Activated naive CD4-positive, alpha-beta T cell treated with anti-CD3 and anti-CD28 coated beads for 36 hours (primary cell): ENCODE measurements at regions not wholly inside any gene's neighbourhood (a gene's known extent, or its start where the extent isn't known, plus 50 kb on each side); places are given as distances from the start of the nearest gene placed in this dataset.

ENCODE experiments used
- CTCF ChIA-PET: fragments of 350-600 bp; sonication (Branson Sonifier 250); formaldehyde crosslinking; loops from one replicate; lab custom pipeline; 2021; ENCODE audit warnings: antibody characterized with exemption; lab: Charles Lee
- DNase-seq: peaks from one replicate; pipeline ENCODE4 v3.0.0-alpha.2; 2020
- H3K27ac Mint-ChIP-seq: one replicate; pipeline ENCODE4 v1.8.0; 2021; ENCODE audit warnings: mild to moderate bottlenecking, mixed read lengths
- H3K27me3 Mint-ChIP-seq: one replicate; pipeline ENCODE4 v1.8.0; 2021; ENCODE audit warnings: low read depth, mixed read lengths
- H3K36me3 Mint-ChIP-seq: one replicate; pipeline ENCODE4 v1.8.0; 2021; ENCODE audit warnings: low read depth, mixed read lengths
- H3K4me1 Mint-ChIP-seq: one replicate; pipeline ENCODE4 v1.8.0; 2021; ENCODE audit warnings: low read depth, mixed read lengths
- H3K4me3 Mint-ChIP-seq: one replicate; pipeline ENCODE4 v1.8.0; 2021; ENCODE audit warnings: mild to moderate bottlenecking, moderate library complexity, mixed read lengths
- H3K9me3 Mint-ChIP-seq: one replicate; pipeline ENCODE4 v1.8.0; 2021; ENCODE audit warnings: mixed read lengths
- intact Hi-C: fragments of 100-400 bp; cut with micrococcal nuclease; formaldehyde crosslinking; loops from one replicate; pipeline ENCODE4 v1.15.1; 2023

DNA sequence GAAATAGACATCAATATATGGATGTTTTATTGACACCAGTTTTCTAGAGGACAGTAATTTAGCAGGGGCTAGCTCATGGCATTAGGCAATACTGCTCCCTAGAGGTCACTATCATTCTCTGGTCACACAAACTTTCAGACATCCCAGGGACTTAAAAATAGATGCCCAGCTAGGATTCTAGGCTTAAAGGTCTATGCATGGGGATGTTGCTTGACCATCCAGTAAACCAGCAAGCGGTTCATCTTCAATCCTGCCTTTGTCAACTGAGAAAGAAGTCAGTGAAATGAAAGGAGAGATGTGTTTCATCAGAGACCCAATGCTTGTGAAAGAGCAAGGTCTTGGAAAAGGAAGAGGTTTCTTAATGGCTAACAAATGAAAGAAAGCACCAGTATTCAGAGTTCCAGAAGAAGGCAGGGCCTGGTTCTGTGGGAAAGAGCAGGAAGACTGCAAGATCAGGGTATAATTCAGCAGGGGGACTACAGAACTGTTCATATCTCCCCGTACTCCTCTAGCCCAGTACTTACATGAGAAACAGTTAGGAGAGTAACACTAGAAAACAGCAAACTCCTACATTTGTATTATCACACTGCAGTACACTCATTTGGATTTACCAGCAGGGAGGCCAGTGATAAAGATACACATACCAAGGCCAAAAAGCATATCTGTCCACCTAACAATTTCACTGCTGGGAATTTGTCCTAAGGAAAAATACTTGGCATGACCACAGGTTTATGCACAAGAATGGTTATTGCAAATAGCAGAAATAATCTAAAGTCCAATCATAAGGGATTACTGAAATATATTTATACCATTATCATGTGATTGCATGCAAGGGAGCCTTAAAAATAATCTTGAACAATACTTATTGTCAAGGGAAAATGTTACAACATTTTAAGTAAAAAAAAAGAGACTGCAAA, 151.4 kb upstream of the LAMA2 start:
- Mint-ChIP-seq H3K36me3 (no peaks in the 10 kb centered on the region), H3K27ac (no peak overlapping the region), H3K4me1 (no peaks in the 10 kb centered on the region), H3K4me3 (no peak overlapping the region), H3K27me3 (peaks cover 17% of the 10 kb centered on the region), H3K9me3 (no peaks in the 10 kb centered on the region)
- peak; percentile 10 for DNase-seq
- intact Hi-C loops: loop anchor here (1.0 to 5.0 kb wide), 4 partner anchors 404 to 1179 kb away; no protein-coding TSS in a partner anchor
- CTCF ChIA-PET: interaction anchor here (0.7 to 0.9 kb wide), 3 partner anchors 80 to 509 kb away, joined by 3 read pairs; no protein-coding TSS in a partner anchor

DNA sequence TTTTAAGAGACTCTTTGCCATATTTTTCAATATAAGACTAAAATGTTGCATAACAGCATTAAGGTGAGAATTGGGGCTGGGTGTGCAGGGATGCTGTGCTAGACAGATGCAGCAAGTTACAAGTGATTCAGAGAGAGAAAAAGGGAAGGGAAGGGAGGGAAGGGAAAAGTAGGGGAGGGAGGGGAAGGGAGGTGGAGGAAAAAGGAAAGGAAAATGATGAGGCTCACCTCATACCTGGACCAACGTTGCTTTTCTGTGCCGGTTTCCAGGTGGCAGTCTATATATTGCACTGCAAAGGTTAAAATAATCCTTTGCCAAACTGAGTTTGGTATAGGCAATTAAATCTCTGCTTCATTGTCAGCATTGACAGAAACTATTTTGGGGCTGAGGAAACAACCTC, 155.4 kb upstream of the LAMA2 start:
- H3K9me3 Mint-ChIP-seq: no peaks in the 10 kb centered on the region
- H3K27me3 Mint-ChIP-seq: peaks cover 24% of the 10 kb centered on the region
- DNase-seq: no peak
- no peaks in the 10 kb centered on the region for H3K4me1 Mint-ChIP-seq
- H3K4me3 Mint-ChIP-seq: no peak overlapping the region
- no peak overlapping the region for H3K27ac Mint-ChIP-seq
- no peaks in the 10 kb centered on the region for H3K36me3 Mint-ChIP-seq
- intact Hi-C loops: loop anchor here (5.0 kb wide), 2 partner anchors 210 to 840 kb away; no protein-coding TSS in a partner anchor
- CTCF ChIA-PET: interaction anchor here (1.0 kb wide), 1 partner anchor 524 kb away, joined by 3 read pairs; no protein-coding TSS in a partner anchor

DNA sequence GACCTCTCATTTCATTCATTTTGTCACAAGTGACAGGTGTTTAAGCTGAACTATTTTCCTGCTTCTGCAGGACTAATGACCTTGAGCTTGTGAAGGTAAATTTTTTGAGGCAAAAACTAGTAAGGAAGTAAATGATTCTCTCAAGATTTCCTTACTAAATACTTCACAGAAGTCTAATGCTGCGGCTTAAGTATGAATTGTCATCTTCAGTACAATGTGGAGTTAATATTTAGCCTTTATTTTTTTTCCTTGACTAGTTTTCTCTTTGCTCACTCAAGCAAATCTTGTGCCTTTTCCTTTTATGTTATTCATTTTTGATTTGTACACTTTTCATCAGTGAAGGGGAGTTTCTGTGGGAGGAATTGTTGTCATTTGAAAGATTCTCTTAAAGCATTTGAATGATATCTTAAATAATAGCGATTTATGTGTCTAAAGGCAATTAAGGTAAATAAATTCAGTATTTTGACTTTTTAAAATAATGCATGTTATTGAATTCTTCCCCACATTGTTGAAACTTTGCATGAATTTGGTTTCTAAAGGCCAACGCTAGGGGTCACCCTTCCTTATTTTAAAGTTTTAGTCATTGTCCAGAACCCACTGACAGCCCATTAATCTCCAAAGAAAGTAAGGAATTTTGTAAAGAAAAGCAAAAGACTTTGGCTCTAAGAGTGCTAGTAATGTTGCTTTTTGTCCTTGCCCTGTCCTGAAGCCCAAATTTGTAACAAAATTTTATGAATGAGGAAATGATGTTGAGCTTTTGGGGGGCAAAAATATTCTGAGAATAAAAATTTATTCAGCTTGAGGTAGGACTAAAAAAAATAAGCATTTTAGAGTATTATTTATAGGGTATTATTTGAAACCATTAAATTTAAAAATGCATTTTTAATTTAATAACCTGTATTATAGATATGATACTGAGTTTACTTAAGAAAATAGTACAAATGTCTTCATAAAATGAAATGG, 157.4 kb upstream of the LAMA2 start:
- Mint-ChIP-seq H3K27ac (no peak overlapping the region), H3K27me3 (peaks cover 24% of the 10 kb centered on the region), H3K9me3 (no peaks in the 10 kb centered on the region), H3K4me1 (no peaks in the 10 kb centered on the region), H3K36me3 (no peaks in the 10 kb centered on the region), H3K4me3 (no peak overlapping the region)
- CTCF ChIA-PET: interaction anchor here (0.7 to 2.0 kb wide), 11 partner anchors 9 to 871 kb away, joined by 3 to 14 read pairs (median 3); no protein-coding TSS in a partner anchor
- DNase-seq: peak; percentile 31
- intact Hi-C loops: loop anchor here (1.0 to 5.0 kb wide), 5 partner anchors 208 to 871 kb away; no protein-coding TSS in a partner anchor

DNA sequence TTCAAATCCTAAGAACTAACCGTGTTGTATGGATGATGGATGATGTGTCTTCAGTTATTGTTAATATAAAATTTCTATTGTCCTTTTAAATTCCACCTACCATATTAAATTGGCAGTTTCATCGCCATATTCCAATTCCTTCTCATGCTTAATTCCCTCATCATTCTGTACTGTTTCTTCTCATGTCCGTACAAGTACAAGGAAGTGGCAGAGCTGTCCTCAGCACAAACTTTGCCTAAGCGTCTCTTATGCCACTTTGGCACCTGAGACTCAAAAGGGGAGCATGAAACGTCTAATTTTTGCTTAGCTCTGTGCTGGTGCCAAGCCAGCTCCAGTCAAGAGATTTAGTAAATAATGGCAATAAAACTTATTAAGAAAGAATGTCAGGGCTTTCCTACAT, 158.2 kb upstream of the LAMA2 start:
- DNase-seq: no peak
- H3K4me1 Mint-ChIP-seq: no peaks in the 10 kb centered on the region
- CTCF ChIA-PET: interaction anchor here (0.7 to 2.0 kb wide), 5 partner anchors 12 to 536 kb away, joined by 3 to 14 read pairs (median 5); no protein-coding TSS in a partner anchor
- no peaks in the 10 kb centered on the region for H3K36me3 Mint-ChIP-seq
- H3K4me3 Mint-ChIP-seq: no peak overlapping the region
- H3K9me3 Mint-ChIP-seq: no peaks in the 10 kb centered on the region
- intact Hi-C loops: loop anchor here (1.0 to 5.0 kb wide), 5 partner anchors 207 to 870 kb away; no protein-coding TSS in a partner anchor
- no peak overlapping the region for H3K27ac Mint-ChIP-seq
- peaks cover 24% of the 10 kb centered on the region for H3K27me3 Mint-ChIP-seq

DNA sequence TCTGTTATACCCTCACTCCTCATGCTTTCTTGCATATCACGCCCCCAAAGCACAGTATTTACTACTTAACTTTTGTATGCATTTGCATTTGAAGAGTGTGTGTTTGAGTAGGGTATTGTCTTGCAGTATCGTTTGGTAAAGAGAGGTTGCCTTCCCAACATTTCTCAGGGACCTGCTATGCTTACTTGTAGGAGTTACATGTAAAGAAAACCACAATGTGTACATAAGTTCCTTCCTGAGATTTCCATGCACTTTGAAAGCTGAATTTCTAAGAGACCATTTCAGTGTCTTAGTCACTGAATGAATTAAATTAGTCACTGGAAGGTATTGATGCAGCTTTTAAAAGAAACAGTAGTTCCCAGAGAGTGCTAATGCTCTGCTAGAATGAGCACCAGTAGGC, 159.3 kb upstream of the LAMA2 start:
- H3K4me3 Mint-ChIP-seq: no peak overlapping the region
- no peaks in the 10 kb centered on the region for H3K4me1 Mint-ChIP-seq
- intact Hi-C loops: loop anchor here (2.0 kb wide), 1 partner anchor 647 kb away; no protein-coding TSS in a partner anchor
- peaks cover 22% of the 10 kb centered on the region for H3K27me3 Mint-ChIP-seq
- no peak for DNase-seq
- H3K27ac Mint-ChIP-seq: no peak overlapping the region
- H3K36me3 Mint-ChIP-seq: no peaks in the 10 kb centered on the region
- CTCF ChIA-PET: no interaction called here
- H3K9me3 Mint-ChIP-seq: no peaks in the 10 kb centered on the region

DNA sequence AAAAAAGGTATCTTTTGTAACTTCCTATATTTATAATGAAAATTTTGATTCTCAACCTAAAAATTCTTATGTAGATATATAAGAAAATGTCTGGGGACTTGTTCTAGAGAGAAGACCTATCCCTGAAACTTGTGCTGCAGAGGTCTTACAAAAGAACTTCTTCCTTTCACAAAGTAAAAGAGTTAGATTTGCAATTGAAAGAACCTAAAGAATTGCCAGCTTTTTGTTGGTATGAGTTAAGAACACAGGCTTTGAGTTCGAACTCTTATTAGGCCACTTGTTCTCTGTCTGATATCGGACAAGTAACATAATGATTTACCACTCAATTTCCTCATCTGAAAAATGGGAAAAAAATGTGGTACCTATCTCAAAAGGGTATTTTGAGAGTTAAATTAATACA, 162.0 kb upstream of the LAMA2 start:
- intact Hi-C loops: no loop called here

DNA sequence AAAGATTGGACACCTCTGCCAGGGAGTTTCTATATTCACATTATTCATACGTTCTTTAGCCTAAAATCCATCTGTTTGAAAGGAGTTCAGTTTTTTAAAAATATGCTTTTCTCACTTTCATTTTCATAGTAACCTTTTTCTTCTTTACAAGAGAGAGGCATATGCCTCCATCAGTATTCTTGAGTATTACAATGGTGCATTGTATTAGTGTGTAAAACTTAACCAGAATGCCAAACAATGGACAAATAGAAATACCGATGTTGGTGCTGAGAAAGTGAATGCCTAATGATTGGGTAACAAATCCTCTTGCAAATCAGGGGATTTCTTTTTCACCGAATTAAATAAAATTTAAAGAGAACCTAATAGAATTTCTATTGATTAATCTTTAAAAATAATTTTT, 163.2 kb upstream of the LAMA2 start:
- no peaks in the 10 kb centered on the region for H3K9me3 Mint-ChIP-seq
- intact Hi-C loops: no loop called here
- no peaks in the 10 kb centered on the region for H3K4me1 Mint-ChIP-seq
- H3K27ac Mint-ChIP-seq: no peak overlapping the region
- CTCF ChIA-PET: no interaction called here
- DNase-seq: no peak
- H3K27me3 Mint-ChIP-seq: peaks cover 14% of the 10 kb centered on the region
- H3K36me3 Mint-ChIP-seq: no peaks in the 10 kb centered on the region
- no peak overlapping the region for H3K4me3 Mint-ChIP-seq

More for the DNA sequence above, 162.0 kb upstream of the LAMA2 start:
- no peak for DNase-seq
- peaks cover 12% of the 10 kb centered on the region for H3K27me3 Mint-ChIP-seq
- CTCF ChIA-PET: no interaction called here
- H3K27ac Mint-ChIP-seq: no peak overlapping the region
- H3K9me3 Mint-ChIP-seq: no peaks in the 10 kb centered on the region
- H3K4me3 Mint-ChIP-seq: no peak overlapping the region
- no peaks in the 10 kb centered on the region for H3K36me3 Mint-ChIP-seq
- no peaks in the 10 kb centered on the region for H3K4me1 Mint-ChIP-seq

DNA sequence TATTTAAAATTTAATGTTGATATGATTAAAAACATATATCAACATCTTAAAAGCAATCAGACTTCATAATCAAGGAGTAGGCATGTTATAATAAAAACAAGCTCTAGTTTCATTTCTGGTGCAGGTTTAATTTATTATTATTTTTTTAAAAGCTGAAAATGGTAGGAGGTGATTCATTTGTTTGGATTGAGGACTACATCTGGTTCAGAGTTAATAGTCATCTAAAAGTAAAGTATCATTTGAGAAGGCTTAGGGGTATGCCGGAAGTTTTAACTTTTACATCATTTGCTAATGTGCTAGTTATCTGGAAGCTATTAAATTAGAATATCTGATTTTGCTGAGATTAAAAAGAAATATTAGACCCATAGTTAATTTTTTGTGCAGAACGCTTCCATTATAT, 169.5 kb upstream of the LAMA2 start:
- CTCF ChIA-PET: interaction anchor here (0.7 to 1.7 kb wide), 2 partner anchors 12 to 23 kb away, joined by 4 to 5 read pairs; no protein-coding TSS in a partner anchor
- no peaks in the 10 kb centered on the region for H3K36me3 Mint-ChIP-seq

DNA sequence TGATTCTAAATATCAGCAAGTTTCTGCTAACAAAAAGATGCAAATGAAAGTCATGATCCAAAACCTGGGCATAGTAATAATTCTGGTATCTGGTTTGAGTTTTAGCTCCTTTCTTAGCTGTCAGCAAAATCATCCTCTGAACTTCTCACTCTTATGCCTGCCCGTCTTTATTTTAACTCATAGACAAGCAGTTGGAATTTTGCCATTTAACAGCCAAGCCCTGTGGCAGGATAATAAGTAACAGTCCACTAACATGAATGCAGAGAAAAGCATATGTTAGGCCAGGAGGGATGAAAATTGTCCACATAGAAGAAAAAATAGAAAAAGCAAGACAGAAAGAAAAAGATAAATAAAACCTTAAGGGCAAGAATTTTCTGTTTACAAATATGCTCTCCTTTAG, 170.0 kb upstream of the LAMA2 start:
- H3K27ac Mint-ChIP-seq: no peak overlapping the region
- H3K36me3 Mint-ChIP-seq: no peaks in the 10 kb centered on the region
- no peaks in the 10 kb centered on the region for H3K4me1 Mint-ChIP-seq
- H3K27me3 Mint-ChIP-seq: peaks cover 19% of the 10 kb centered on the region
- CTCF ChIA-PET: interaction anchor here (1.7 kb wide), 1 partner anchor 12 kb away, joined by 5 read pairs; no protein-coding TSS in a partner anchor
- DNase-seq: no peak
- intact Hi-C loops: no loop called here
- no peaks in the 10 kb centered on the region for H3K9me3 Mint-ChIP-seq
- no peak overlapping the region for H3K4me3 Mint-ChIP-seq

More for the DNA sequence above, 169.5 kb upstream of the LAMA2 start:
- no peak for DNase-seq
- no peak overlapping the region for H3K4me3 Mint-ChIP-seq
- H3K4me1 Mint-ChIP-seq: no peaks in the 10 kb centered on the region
- no peak overlapping the region for H3K27ac Mint-ChIP-seq
- intact Hi-C loops: no loop called here
- H3K27me3 Mint-ChIP-seq: peaks cover 19% of the 10 kb centered on the region
- no peaks in the 10 kb centered on the region for H3K9me3 Mint-ChIP-seq

DNA sequence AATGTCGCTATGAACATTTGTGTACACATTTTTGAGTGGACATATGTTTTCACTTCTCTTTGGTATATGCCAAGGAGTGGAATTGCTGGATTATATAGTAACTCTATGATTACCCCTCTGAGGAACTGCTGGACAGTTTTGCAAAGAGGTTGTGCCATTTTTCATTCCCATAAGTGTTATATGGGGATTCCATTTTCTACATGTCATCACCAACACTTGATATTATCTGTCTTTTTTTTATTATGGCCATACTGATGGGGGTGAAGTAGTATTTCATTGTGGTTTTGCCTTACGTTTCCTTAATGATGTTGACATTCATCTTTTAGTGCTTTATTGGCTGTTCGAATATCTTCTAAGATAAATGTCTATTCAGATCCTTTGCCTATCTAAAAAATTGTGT, 171.8 kb upstream of the LAMA2 start:
- DNase-seq: no peak
- no peaks in the 10 kb centered on the region for H3K36me3 Mint-ChIP-seq
- peaks cover 19% of the 10 kb centered on the region for H3K27me3 Mint-ChIP-seq
- intact Hi-C loops: no loop called here
- no peak overlapping the region for H3K27ac Mint-ChIP-seq
- H3K4me1 Mint-ChIP-seq: no peaks in the 10 kb centered on the region
- H3K4me3 Mint-ChIP-seq: no peak overlapping the region
- CTCF ChIA-PET: no interaction called here
- no peaks in the 10 kb centered on the region for H3K9me3 Mint-ChIP-seq

DNA sequence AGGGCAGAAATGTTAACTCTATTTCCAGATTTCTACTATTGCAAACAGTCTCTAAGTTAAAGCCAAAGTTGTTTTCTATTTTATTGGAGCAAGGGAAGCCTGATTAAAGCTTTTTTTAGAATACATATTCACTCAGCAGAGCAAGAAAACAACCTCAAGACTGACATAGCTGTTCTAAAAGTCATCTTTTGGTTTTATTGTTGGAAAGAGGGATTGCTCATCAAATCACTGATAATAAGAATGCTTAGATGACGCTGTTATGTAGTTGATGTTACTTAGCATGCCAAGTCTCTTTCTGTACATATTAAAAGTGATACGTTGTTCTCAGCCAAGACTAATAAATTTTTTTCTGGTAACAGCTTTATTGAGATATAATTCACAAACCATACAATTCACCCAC, 172.6 kb upstream of the LAMA2 start:
- Mint-ChIP-seq H3K27me3 (peaks cover 14% of the 10 kb centered on the region), H3K36me3 (no peaks in the 10 kb centered on the region), H3K9me3 (no peaks in the 10 kb centered on the region), H3K27ac (no peak overlapping the region), H3K4me1 (no peaks in the 10 kb centered on the region), H3K4me3 (no peak overlapping the region)
- DNase-seq: no peak
- intact Hi-C loops: no loop called here
- CTCF ChIA-PET: interaction anchor here (0.5 kb wide), 1 partner anchor 29 kb away, joined by 4 read pairs; no protein-coding TSS in a partner anchor

DNA sequence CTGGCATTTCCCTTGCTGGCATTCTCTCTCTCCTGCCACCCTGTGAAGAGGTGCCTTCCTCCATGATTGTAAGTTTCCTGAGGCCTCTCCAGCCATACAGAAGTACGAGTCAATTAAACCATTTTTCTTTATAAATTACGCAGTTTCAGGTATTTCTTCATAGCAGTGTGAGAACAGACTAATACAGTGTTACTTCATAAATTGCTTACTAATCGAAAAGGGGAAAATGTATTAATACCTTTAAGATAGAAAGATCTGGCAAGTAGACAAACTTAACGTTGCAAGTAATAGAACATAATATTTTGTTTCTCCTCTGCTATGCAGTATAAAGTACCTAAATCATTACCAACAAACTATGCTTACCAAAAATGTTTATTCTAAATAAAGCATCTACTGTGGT, 178.3 kb upstream of the LAMA2 start:
- Mint-ChIP-seq H3K27me3 (no peaks in the 10 kb centered on the region), H3K27ac (no peak overlapping the region), H3K4me3 (no peak overlapping the region), H3K4me1 (no peaks in the 10 kb centered on the region), H3K36me3 (no peaks in the 10 kb centered on the region), H3K9me3 (no peaks in the 10 kb centered on the region)
- CTCF ChIA-PET: no interaction called here
- no peak for DNase-seq
- intact Hi-C loops: no loop called here
